ENCODE measurements at regions not wholly inside any gene's neighbourhood (a gene's known extent, or its start where the extent isn't known, plus 50 kb on each side); places are given as distances from the start of the nearest gene placed in this dataset.
"Not testable (repeated sequence)": the region's sequence is repeated elsewhere in the genome, so short reads cannot be mapped to it uniquely, and the experiment has no call there.

- peaks cover 0 to 3% of the 10 kb centered on the region in 2 donors for H3K27me3 ChIP-seq (ENCODE audit: control insufficient read depth in 2 of 2, insufficient read depth in 1 of 2, low read length in 1 of 2)
- no peak overlapping the region for H3K27ac ChIP-seq (ENCODE audit: low read depth in 1 of 2, low read length in 1 of 2)
- H3K9me3 ChIP-seq (ENCODE audit: control insufficient read depth in 2 of 2, insufficient read depth in 1 of 2, low read length in 1 of 2): no peaks in the 10 kb centered on the region
- no peak overlapping the region for H3K4me3 ChIP-seq (ENCODE audit: low read length in 2 of 2)
- no peaks in the 10 kb centered on the region for H3K4me1 ChIP-seq (ENCODE audit: control insufficient read depth in 2 of 2, insufficient read depth in 2 of 2, low read length in 2 of 2)
- no peaks in the 10 kb centered on the region for H3K36me3 ChIP-seq (ENCODE audit: control insufficient read depth in 2 of 2, insufficient read depth in 2 of 2, low read length in 1 of 2)
- 94% methylated on average over 7 of the region's 7 CpGs for WGBS
- DNase-seq (ENCODE audit: low read depth in 6 of 9, low spot score in 9 of 9): no peak
Observed at GRCh38 chr5:77866198-77866597, 90.1 kb upstream of the TBCA start.

GRCh38 chr5:77864997-77865396 lies 88.9 kb upstream of the TBCA start:
- DNase-seq (ENCODE audit: low read depth in 6 of 9, low spot score in 9 of 9): no peak
- Histone ChIP-seq H3K36me3 (ENCODE audit: control insufficient read depth in 2 of 2, insufficient read depth in 2 of 2, low read length in 1 of 2) (no peaks in the 10 kb centered on the region), H3K27ac (ENCODE audit: low read depth in 1 of 2, low read length in 1 of 2) (no peak overlapping the region), H3K27me3 (ENCODE audit: control insufficient read depth in 2 of 2, insufficient read depth in 1 of 2, low read length in 1 of 2) (peaks cover 0 to 3% of the 10 kb centered on the region in 2 donors), H3K4me3 (ENCODE audit: low read length in 2 of 2) (no peak overlapping the region), H3K9me3 (ENCODE audit: control insufficient read depth in 2 of 2, insufficient read depth in 1 of 2, low read length in 1 of 2) (no peaks in the 10 kb centered on the region), H3K4me1 (ENCODE audit: control insufficient read depth in 2 of 2, insufficient read depth in 2 of 2, low read length in 2 of 2) (no peaks in the 10 kb centered on the region)
- WGBS: 87% methylated on average over 8 of the region's 8 CpGs

GRCh38 chr5:77863181-77863580 lies 87.0 kb upstream of the TBCA start:
- WGBS: 91% methylated on average over 1 of the region's 1 CpG
- H3K4me1 ChIP-seq (ENCODE audit: control insufficient read depth in 2 of 2, insufficient read depth in 2 of 2, low read length in 2 of 2): no peaks in the 10 kb centered on the region
- H3K9me3 ChIP-seq (ENCODE audit: control insufficient read depth in 2 of 2, insufficient read depth in 1 of 2, low read length in 1 of 2): no peaks in the 10 kb centered on the region
- H3K27me3 ChIP-seq (ENCODE audit: control insufficient read depth in 2 of 2, insufficient read depth in 1 of 2, low read length in 1 of 2): peaks cover 0 to 3% of the 10 kb centered on the region in 2 donors
- no peak overlapping the region for H3K27ac ChIP-seq (ENCODE audit: low read depth in 1 of 2, low read length in 1 of 2)
- H3K36me3 ChIP-seq (ENCODE audit: control insufficient read depth in 2 of 2, insufficient read depth in 2 of 2, low read length in 1 of 2): no peaks in the 10 kb centered on the region
- DNase-seq (ENCODE audit: low read depth in 6 of 9, low spot score in 9 of 9): no peak
- no peak overlapping the region for H3K4me3 ChIP-seq (ENCODE audit: low read length in 2 of 2)

- WGBS: 91% methylated on average over 1 of the region's 1 CpG
- no peaks in the 10 kb centered on the region for H3K36me3 ChIP-seq (ENCODE audit: control insufficient read depth in 2 of 2, insufficient read depth in 2 of 2, low read length in 1 of 2)
- H3K27me3 ChIP-seq (ENCODE audit: control insufficient read depth in 2 of 2, insufficient read depth in 1 of 2, low read length in 1 of 2): peaks cover 0 to 3% of the 10 kb centered on the region in 2 donors
- DNase-seq (ENCODE audit: low read depth in 6 of 9, low spot score in 9 of 9): no peak
- no peaks in the 10 kb centered on the region for H3K4me1 ChIP-seq (ENCODE audit: control insufficient read depth in 2 of 2, insufficient read depth in 2 of 2, low read length in 2 of 2)
- no peaks in the 10 kb centered on the region for H3K9me3 ChIP-seq (ENCODE audit: control insufficient read depth in 2 of 2, insufficient read depth in 1 of 2, low read length in 1 of 2)
- no peak overlapping the region for H3K4me3 ChIP-seq (ENCODE audit: low read length in 2 of 2)
- no peak overlapping the region for H3K27ac ChIP-seq (ENCODE audit: low read depth in 1 of 2, low read length in 1 of 2)
Observed at GRCh38 chr5:77861576-77861975, 85.4 kb upstream of the TBCA start.

- H3K36me3 ChIP-seq (ENCODE audit: control insufficient read depth in 2 of 2, insufficient read depth in 2 of 2, low read length in 1 of 2): no peaks in the 10 kb centered on the region
- H3K4me3 ChIP-seq (ENCODE audit: low read length in 2 of 2): no peak overlapping the region
- 90% methylated on average over 1 of the region's 1 CpG for WGBS
- no peaks in the 10 kb centered on the region for H3K9me3 ChIP-seq (ENCODE audit: control insufficient read depth in 2 of 2, insufficient read depth in 1 of 2, low read length in 1 of 2)
- H3K27ac ChIP-seq (ENCODE audit: low read depth in 1 of 2, low read length in 1 of 2): no peak overlapping the region
- H3K4me1 ChIP-seq (ENCODE audit: control insufficient read depth in 2 of 2, insufficient read depth in 2 of 2, low read length in 2 of 2): no peaks in the 10 kb centered on the region
- DNase-seq (ENCODE audit: low read depth in 6 of 9, low spot score in 9 of 9): no peak
- peaks cover 0 to 2% of the 10 kb centered on the region in 2 donors for H3K27me3 ChIP-seq (ENCODE audit: control insufficient read depth in 2 of 2, insufficient read depth in 1 of 2, low read length in 1 of 2)
Observed at GRCh38 chr5:77859306-77859705, 83.2 kb upstream of the TBCA start.

GRCh38 chr5:77858678-77859077 lies 82.5 kb upstream of the TBCA start:
- not testable (repeated sequence) for H3K4me3 ChIP-seq (ENCODE audit: low read length in 2 of 2); H3K36me3 ChIP-seq (ENCODE audit: control insufficient read depth in 2 of 2, insufficient read depth in 2 of 2, low read length in 1 of 2); H3K27ac ChIP-seq (ENCODE audit: low read depth in 1 of 2, low read length in 1 of 2); DNase-seq (ENCODE audit: low read depth in 6 of 9, low spot score in 9 of 9); H3K4me1 ChIP-seq (ENCODE audit: control insufficient read depth in 2 of 2, insufficient read depth in 2 of 2, low read length in 2 of 2); H3K27me3 ChIP-seq (ENCODE audit: control insufficient read depth in 2 of 2, insufficient read depth in 1 of 2, low read length in 1 of 2); H3K9me3 ChIP-seq (ENCODE audit: control insufficient read depth in 2 of 2, insufficient read depth in 1 of 2, low read length in 1 of 2)
- WGBS: 96% methylated on average over 9 of the region's 9 CpGs

GRCh38 chr5:77855369-77855768 lies 79.2 kb upstream of the TBCA start:
- DNase-seq (ENCODE audit: low read depth in 6 of 9, low spot score in 9 of 9): no peak
- Histone ChIP-seq H3K4me1 (ENCODE audit: control insufficient read depth in 2 of 2, insufficient read depth in 2 of 2, low read length in 2 of 2) (peaks cover 2 to 5% of the 10 kb centered on the region in 2 donors), H3K36me3 (ENCODE audit: control insufficient read depth in 2 of 2, insufficient read depth in 2 of 2, low read length in 1 of 2) (no peaks in the 10 kb centered on the region), H3K4me3 (ENCODE audit: low read length in 2 of 2) (no peak overlapping the region), H3K9me3 (ENCODE audit: control insufficient read depth in 2 of 2, insufficient read depth in 1 of 2, low read length in 1 of 2) (peaks cover 3 to 6% of the 10 kb centered on the region in 2 donors), H3K27me3 (ENCODE audit: control insufficient read depth in 2 of 2, insufficient read depth in 1 of 2, low read length in 1 of 2) (peaks cover 16 to 21% of the 10 kb centered on the region in 2 donors), H3K27ac (ENCODE audit: low read depth in 1 of 2, low read length in 1 of 2) (no peak overlapping the region)
- WGBS: 75% methylated on average over 3 of the region's 3 CpGs

GRCh38 chr5:77853353-77853907 lies 77.3 kb upstream of the TBCA start:
- DNase-seq (ENCODE audit: low read depth in 6 of 9, low spot score in 9 of 9): no peak
- peaks cover 3 to 6% of the 10 kb centered on the region in 2 donors for H3K9me3 ChIP-seq (ENCODE audit: control insufficient read depth in 2 of 2, insufficient read depth in 1 of 2, low read length in 1 of 2)
- no peak overlapping the region for H3K4me3 ChIP-seq (ENCODE audit: low read length in 2 of 2)
- peaks cover 18 to 25% of the 10 kb centered on the region in 2 donors for H3K27me3 ChIP-seq (ENCODE audit: control insufficient read depth in 2 of 2, insufficient read depth in 1 of 2, low read length in 1 of 2)
- H3K27ac ChIP-seq (ENCODE audit: low read depth in 1 of 2, low read length in 1 of 2): no peak overlapping the region
- WGBS: 48% methylated on average over 2 of the region's 2 CpGs
- peaks cover 2 to 5% of the 10 kb centered on the region in 2 donors for H3K4me1 ChIP-seq (ENCODE audit: control insufficient read depth in 2 of 2, insufficient read depth in 2 of 2, low read length in 2 of 2)
- H3K36me3 ChIP-seq (ENCODE audit: control insufficient read depth in 2 of 2, insufficient read depth in 2 of 2, low read length in 1 of 2): no peaks in the 10 kb centered on the region

- Histone ChIP-seq H3K4me3 (ENCODE audit: low read length in 2 of 2) (peak overlapping the region; percentile 46 to 48), H3K9me3 (ENCODE audit: control insufficient read depth in 2 of 2, insufficient read depth in 1 of 2, low read length in 1 of 2) (peaks cover 3 to 6% of the 10 kb centered on the region in 2 donors), H3K27ac (ENCODE audit: low read depth in 1 of 2, low read length in 1 of 2) (peak overlapping the region in 1 of 2 donors; percentile 71), H3K27me3 (ENCODE audit: control insufficient read depth in 2 of 2, insufficient read depth in 1 of 2, low read length in 1 of 2) (peaks cover 18 to 30% of the 10 kb centered on the region in 2 donors), H3K4me1 (ENCODE audit: control insufficient read depth in 2 of 2, insufficient read depth in 2 of 2, low read length in 2 of 2) (peaks cover 2 to 5% of the 10 kb centered on the region in 2 donors), H3K36me3 (ENCODE audit: control insufficient read depth in 2 of 2, insufficient read depth in 2 of 2, low read length in 1 of 2) (no peaks in the 10 kb centered on the region)
- peak in 7 of 9 donors; percentile 13 to 64 (median 42) for DNase-seq (ENCODE audit: low read depth in 6 of 9, low spot score in 9 of 9)
- 4% methylated on average over 28 of the region's 28 CpGs for WGBS
Observed at GRCh38 chr5:77852514-77853352, 76.6 kb upstream of the TBCA start.

Measured in thymus (tissue), 11 donors.